ENCODE measurements at regions not wholly inside any gene's neighbourhood (a gene's known extent, or its start where the extent isn't known, plus 50 kb on each side); places are given as distances from the start of the nearest gene placed in this dataset.

DNA sequence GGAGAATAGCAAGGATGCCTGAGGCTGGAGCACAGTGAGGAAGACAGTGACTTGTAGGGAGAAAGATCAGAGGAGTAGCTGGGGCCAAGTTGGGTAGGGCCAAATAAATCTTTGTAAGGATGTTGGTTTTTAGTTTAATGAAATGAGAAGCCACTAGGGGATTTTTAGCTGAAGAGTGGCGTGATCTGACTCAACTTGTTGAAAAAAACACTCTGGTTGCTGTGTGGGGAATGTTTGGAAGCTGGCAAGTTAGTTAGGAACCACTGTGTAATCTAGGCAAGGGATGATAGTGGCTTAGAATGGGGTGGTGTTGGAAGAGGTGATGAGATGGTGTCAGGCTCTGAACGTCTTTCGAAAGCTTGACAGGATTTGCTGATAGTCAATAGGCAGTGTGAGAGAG, 176.1 kb upstream of the HDDC2 start:
- no peaks in the 10 kb centered on the region for H3K79me2 ChIP-seq (ENCODE audit: control insufficient read depth, insufficient read depth, low read length)
- H3K27me3 ChIP-seq (ENCODE audit: control insufficient read depth in 2 of 2, insufficient read depth in 2 of 2, low read length in 2 of 2) = peaks cover 4 to 16% of the 10 kb centered on the region in 2 experiments
- no TSS peak for BruUV-seq (replicated peaks)
- no peak for DNase-seq (ENCODE audit: low read depth, low spot score)
- intact Hi-C loops (cut with micrococcal nuclease) = no loop called here
- H3K27ac ChIP-seq (ENCODE audit: insufficient read depth, low read depth, low read length) = no peak overlapping the region
- no peak overlapping the region for H3K4me2 ChIP-seq (ENCODE audit: insufficient read depth, low read length)
- no peaks in the 10 kb centered on the region for H4K20me1 ChIP-seq (replicated peaks; ENCODE audit: control insufficient read depth, extremely low read depth, insufficient read depth, low read length)
- no peaks in the 10 kb centered on the region for H3K36me3 ChIP-seq (ENCODE audit: control insufficient read depth in 2 of 2, extremely low read depth in 1 of 2, insufficient read depth in 2 of 2, low read length in 2 of 2)
- TF ChIP-seq, protein P1, sequence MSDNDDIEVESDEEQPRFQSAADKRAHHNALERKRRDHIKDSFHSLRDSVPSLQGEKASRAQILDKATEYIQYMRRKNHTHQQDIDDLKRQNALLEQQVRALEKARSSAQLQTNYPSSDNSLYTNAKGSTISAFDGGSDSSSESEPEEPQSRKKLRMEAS (IDR thresholded peaks at IDR 0.05; ENCODE audit: insufficient read depth, insufficient read length) = no peak
- TF ChIP-seq MYC (IDR thresholded peaks at IDR 0.05; ENCODE audit: low read depth, low read length) (no peak), FOS (IDR thresholded peaks at IDR 0.05; ENCODE audit: borderline replicate concordance, insufficient read depth, low read length) (no peak), POLR2AphosphoS5 (IDR thresholded peaks at IDR 0.05; ENCODE audit: insufficient read depth, low read depth, low read length) (no peak), POLR2A (IDR thresholded peaks at IDR 0.05; ENCODE audit: low read depth, low read length) (no peak), EZH2 (IDR thresholded peaks at IDR 0.05; ENCODE audit: borderline replicate concordance, low read depth, low read length, severe bottlenecking) (no peak), GATA2 (IDR thresholded peaks at IDR 0.05; ENCODE audit: insufficient read depth, insufficient read length, low read depth, low read length) (no peak), JUN (IDR thresholded peaks at IDR 0.05; ENCODE audit: borderline replicate concordance, insufficient read depth, insufficient read length, low read depth) (no peak)
- TF ChIP-seq, protein P2, sequence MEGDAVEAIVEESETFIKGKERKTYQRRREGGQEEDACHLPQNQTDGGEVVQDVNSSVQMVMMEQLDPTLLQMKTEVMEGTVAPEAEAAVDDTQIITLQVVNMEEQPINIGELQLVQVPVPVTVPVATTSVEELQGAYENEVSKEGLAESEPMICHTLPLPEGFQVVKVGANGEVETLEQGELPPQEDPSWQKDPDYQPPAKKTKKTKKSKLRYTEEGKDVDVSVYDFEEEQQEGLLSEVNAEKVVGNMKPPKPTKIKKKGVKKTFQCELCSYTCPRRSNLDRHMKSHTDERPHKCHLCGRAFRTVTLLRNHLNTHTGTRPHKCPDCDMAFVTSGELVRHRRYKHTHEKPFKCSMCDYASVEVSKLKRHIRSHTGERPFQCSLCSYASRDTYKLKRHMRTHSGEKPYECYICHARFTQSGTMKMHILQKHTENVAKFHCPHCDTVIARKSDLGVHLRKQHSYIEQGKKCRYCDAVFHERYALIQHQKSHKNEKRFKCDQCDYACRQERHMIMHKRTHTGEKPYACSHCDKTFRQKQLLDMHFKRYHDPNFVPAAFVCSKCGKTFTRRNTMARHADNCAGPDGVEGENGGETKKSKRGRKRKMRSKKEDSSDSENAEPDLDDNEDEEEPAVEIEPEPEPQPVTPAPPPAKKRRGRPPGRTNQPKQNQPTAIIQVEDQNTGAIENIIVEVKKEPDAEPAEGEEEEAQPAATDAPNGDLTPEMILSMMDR (IDR thresholded peaks at IDR 0.05; ENCODE audit: extremely low read depth in 1 of 2, insufficient read depth in 1 of 2, low read depth in 1 of 2, low read length in 2 of 2) = no peak
- no peaks in the 10 kb centered on the region for H3K4me1 ChIP-seq (ENCODE audit: control insufficient read depth, extremely low read depth, insufficient read depth, low read length)
- no peaks in the 10 kb centered on the region for H3K9me3 ChIP-seq (replicated peaks; ENCODE audit: control insufficient read depth, insufficient read depth, low read length)
- ChIA-PET CTCF (no interaction called here), POLR2A (no interaction called here)
- no peak for FAIRE-seq
- no peak overlapping the region for H2AFZ ChIP-seq (ENCODE audit: low read depth, low read length)
- H3K9me1 ChIP-seq (replicated peaks; ENCODE audit: control insufficient read depth, extremely low read depth, insufficient read depth, low read length) = no peaks in the 10 kb centered on the region
- no peak overlapping the region for H3K9ac ChIP-seq (replicated peaks; ENCODE audit: extremely low read depth, insufficient read depth, low read length)
- dilution Hi-C loops (cut with MboI; ENCODE audit: extremely low pct_ligation_motif_present, low sequenced_read_pairs) = no loop called here
- no peak overlapping the region for H3K4me3 ChIP-seq (replicated peaks in 1 of 3; ENCODE audit: insufficient read depth in 1 of 3, low read depth in 1 of 3, low read length in 3 of 3)

Data from endothelial cell of umbilical vein (primary cell).